Natural killer cell (primary cell): ENCODE measurements at regions not wholly inside any gene's neighbourhood (a gene's known extent, or its start where the extent isn't known, plus 50 kb on each side); places are given as distances from the start of the nearest gene placed in this dataset.

ENCODE experiments used
- ATAC-seq, 3 donors: fragments of 150-1000 bp in 2 of 3; fragments of 200-7000 bp in 1 of 3; cut with Tn5 transposase; 1 replicate in 1 of 3; 2 replicates in 2 of 3; pipeline ENCODE4 v1.10.0; 2021; ENCODE audit warnings: mild to moderate bottlenecking in 2 of 3, moderate library complexity in 2 of 3
- DNase-seq, 2 donors: peaks; one replicate each; pipeline versions ENCODE4 v3.0.0 to v3.0.0-alpha.2; 2013 to 2021; ENCODE audit warnings: mixed read lengths in 1 of 2
- H3K27ac ChIP-seq: one replicate; pipeline ENCODE4 v1.5.1; 2013; ENCODE audit warnings: mild to moderate bottlenecking, low read length
- H3K27me3 ChIP-seq: one replicate; pipeline ENCODE4 v1.6.1; 2013; ENCODE audit warnings: low read length; ENCODE audit not compliant: control insufficient read depth, insufficient read depth
- H3K36me3 ChIP-seq: one replicate; pipeline ENCODE4 v1.6.1; 2013; ENCODE audit warnings: low read length; ENCODE audit not compliant: control insufficient read depth, insufficient read depth
- H3K4me1 ChIP-seq: one replicate; pipeline ENCODE4 v1.6.1; 2013; ENCODE audit warnings: low read length; ENCODE audit not compliant: control insufficient read depth, insufficient read depth
- H3K4me3 ChIP-seq: one replicate; pipeline ENCODE4 v1.5.1; 2013; ENCODE audit warnings: low read length
- H3K9me3 ChIP-seq: one replicate; pipeline ENCODE4 v1.6.1; 2013; ENCODE audit warnings: low read length; ENCODE audit not compliant: control insufficient read depth, insufficient read depth
- H3K27ac Mint-ChIP-seq, 2 donors: one replicate each; pipeline ENCODE4 v1.8.0; 2022; ENCODE audit warnings: mild to moderate bottlenecking in 2 of 2, mixed read lengths in 2 of 2, moderate library complexity in 1 of 2
- H3K27me3 Mint-ChIP-seq, 2 donors: one replicate each; pipeline ENCODE4 v1.8.0; 2022; ENCODE audit warnings: low read depth in 2 of 2, mixed read lengths in 2 of 2
- H3K36me3 Mint-ChIP-seq: one replicate; pipeline ENCODE4 v1.8.0; 2022; ENCODE audit warnings: mixed read lengths
- H3K4me1 Mint-ChIP-seq, 2 donors: one replicate each; pipeline ENCODE4 v1.8.0; 2022; ENCODE audit warnings: mixed read lengths in 2 of 2
- H3K4me3 Mint-ChIP-seq: one replicate; pipeline ENCODE4 v1.8.0; 2022; ENCODE audit warnings: mild to moderate bottlenecking, moderate library complexity, mixed read lengths
- H3K9me3 Mint-ChIP-seq, 2 donors: one replicate each; pipeline ENCODE4 v1.8.0; 2022; ENCODE audit warnings: mixed read lengths in 2 of 2
- WGBS: methylation state at CpG from one replicate; pipeline ENCODE4 v1.1.7; 2013; ENCODE audit warnings: missing lambda C conversion rate; ENCODE audit not compliant: insufficient coverage; 5-methylcytosine and 5-hydroxymethylcytosine counted together
- intact Hi-C: fragments of 100-400 bp; cut with micrococcal nuclease; formaldehyde crosslinking; loops from one replicate; pipeline ENCODE4 v1.14.2; 2022
- TF ChIP-seq, protein P1 (sequence below): fragments of 200-600 bp; IDR thresholded peaks from one replicate; pipeline ENCODE4 v1.8.0; 2022; ENCODE audit warnings: antibody characterized with exemption

DNA sequence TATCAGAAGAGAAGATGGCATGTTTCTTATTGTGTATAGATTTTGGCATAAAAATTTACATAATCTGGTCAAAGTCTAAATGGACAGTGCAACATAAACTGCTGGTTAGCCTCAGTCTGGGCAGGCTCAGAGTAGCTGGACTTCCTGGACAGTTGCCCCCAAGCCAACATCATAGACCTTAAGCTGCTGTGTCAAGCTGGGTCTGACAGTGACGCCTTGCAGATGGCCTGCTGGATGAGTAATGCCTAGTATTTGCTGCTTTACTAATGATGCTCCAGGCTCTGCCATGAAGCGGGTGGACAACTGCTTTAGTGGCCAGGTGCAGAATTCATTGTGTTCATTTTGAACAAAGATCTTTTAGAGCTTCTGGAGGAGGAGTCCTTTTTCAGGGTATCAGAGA is 603.7 kb upstream of the ZEB2 start:
- no peak overlapping the region for H3K27ac ChIP-seq
- 93% methylated on average over 2 of the region's 2 CpGs for WGBS
- Mint-ChIP-seq H3K36me3 (no peaks in the 10 kb centered on the region), H3K27me3 (peaks cover 4 to 6% of the 10 kb centered on the region in 2 donors), H3K4me1 (no peaks in the 10 kb centered on the region), H3K27ac (no peak overlapping the region), H3K9me3 (no peaks in the 10 kb centered on the region), H3K4me3 (no peak overlapping the region)
- no peaks in the 10 kb centered on the region for H3K36me3 ChIP-seq
- H3K4me3 ChIP-seq, result no peak overlapping the region
- intact Hi-C loops, result no loop called here
- DNase-seq (no peak), ATAC-seq (no peak)
- H3K9me3 ChIP-seq, result no peaks in the 10 kb centered on the region
- no peaks in the 10 kb centered on the region for H3K27me3 ChIP-seq
- no peaks in the 10 kb centered on the region for H3K4me1 ChIP-seq
- TF ChIP-seq, protein P1, sequence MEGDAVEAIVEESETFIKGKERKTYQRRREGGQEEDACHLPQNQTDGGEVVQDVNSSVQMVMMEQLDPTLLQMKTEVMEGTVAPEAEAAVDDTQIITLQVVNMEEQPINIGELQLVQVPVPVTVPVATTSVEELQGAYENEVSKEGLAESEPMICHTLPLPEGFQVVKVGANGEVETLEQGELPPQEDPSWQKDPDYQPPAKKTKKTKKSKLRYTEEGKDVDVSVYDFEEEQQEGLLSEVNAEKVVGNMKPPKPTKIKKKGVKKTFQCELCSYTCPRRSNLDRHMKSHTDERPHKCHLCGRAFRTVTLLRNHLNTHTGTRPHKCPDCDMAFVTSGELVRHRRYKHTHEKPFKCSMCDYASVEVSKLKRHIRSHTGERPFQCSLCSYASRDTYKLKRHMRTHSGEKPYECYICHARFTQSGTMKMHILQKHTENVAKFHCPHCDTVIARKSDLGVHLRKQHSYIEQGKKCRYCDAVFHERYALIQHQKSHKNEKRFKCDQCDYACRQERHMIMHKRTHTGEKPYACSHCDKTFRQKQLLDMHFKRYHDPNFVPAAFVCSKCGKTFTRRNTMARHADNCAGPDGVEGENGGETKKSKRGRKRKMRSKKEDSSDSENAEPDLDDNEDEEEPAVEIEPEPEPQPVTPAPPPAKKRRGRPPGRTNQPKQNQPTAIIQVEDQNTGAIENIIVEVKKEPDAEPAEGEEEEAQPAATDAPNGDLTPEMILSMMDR, result no peak

DNA sequence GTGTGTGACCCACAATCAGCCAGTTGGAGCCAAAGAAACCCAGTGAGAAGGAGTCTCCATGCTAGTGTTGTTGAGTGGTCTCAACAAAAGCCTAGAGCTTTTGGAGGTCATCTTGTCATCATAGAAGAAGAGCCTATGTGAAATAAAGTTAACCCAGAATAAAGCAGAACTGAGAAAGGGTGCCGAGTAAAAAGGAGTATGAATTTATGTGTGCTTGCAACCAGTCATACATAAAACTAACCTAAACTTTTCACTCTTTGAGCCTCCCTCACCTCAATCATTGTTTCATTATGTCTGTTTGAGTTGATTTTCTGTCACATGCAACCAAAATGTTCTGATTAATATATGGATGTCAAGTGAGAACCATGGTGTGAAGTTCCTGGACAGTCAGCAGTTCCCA is 599.3 kb upstream of the ZEB2 start:
- TF ChIP-seq, protein P1, result no peak

DNA sequence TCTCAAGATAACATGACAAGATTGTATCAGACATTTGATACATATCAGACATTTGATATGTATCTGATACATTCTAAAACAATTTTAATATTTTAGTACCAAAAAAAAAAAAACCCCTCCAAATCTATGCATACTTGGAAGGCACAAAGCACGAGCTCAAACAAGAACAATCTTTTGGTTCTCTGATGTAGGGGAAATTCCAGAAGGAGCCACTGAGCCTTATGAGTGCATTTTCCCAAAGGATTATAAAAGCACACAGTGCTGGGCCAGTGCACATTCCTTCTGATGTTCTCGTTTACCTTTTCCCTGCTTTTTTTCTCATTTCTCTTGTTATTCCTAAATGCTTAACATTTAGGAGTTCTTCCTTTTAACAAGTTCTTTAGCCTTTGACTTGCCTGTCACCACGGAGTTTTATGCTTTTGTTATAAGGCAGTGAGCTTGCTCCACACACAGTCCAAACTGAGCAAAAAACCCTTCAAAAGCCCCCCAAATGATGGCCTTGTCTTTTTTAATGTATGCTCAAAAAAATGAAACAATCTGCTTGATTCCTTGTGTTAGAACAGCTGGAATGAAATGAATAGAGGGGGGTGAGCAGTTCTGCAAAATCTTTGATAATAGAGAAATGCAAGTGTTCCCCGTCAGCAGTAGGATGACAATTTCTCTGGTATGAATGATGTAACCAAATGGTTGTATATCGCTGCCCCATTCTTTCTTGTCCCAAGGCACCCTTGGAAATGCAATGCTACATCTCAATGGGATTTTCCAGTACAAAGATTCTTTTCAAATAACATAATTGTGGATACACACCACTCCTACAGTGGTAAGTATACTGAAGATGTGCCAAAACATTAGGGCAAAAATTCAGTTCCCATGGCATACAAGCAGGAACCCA is 597.2 kb upstream of the ZEB2 start:
- Histone ChIP-seq H3K4me3 (no peak overlapping the region), H3K9me3 (no peaks in the 10 kb centered on the region), H3K27ac (no peak overlapping the region), H3K36me3 (no peaks in the 10 kb centered on the region), H3K27me3 (no peaks in the 10 kb centered on the region), H3K4me1 (no peaks in the 10 kb centered on the region)
- DNase-seq (no peak), ATAC-seq (no peak)
- H3K36me3 Mint-ChIP-seq, result no peaks in the 10 kb centered on the region
- intact Hi-C loops, result no loop called here
- TF ChIP-seq, protein P1, result no peak
- no peak overlapping the region for H3K27ac Mint-ChIP-seq
- peaks cover 0 to 3% of the 10 kb centered on the region in 2 donors for H3K9me3 Mint-ChIP-seq
- H3K27me3 Mint-ChIP-seq, result peaks cover 4 to 24% of the 10 kb centered on the region in 2 donors
- WGBS, result 95% methylated on average over 5 of the region's 5 CpGs
- H3K4me3 Mint-ChIP-seq, result no peak overlapping the region
- H3K4me1 Mint-ChIP-seq, result no peaks in the 10 kb centered on the region

More for the DNA sequence above, 599.3 kb upstream of the ZEB2 start:
- ATAC-seq (no peak), DNase-seq (no peak)
- no peaks in the 10 kb centered on the region for H3K27me3 ChIP-seq
- no CpG with 5 or more reads among the region's 1 CpG for WGBS
- H3K4me1 ChIP-seq, result no peaks in the 10 kb centered on the region
- peaks cover 0 to 3% of the 10 kb centered on the region in 2 donors for H3K9me3 Mint-ChIP-seq
- H3K4me1 Mint-ChIP-seq, result no peaks in the 10 kb centered on the region
- H3K9me3 ChIP-seq, result no peaks in the 10 kb centered on the region
- no peaks in the 10 kb centered on the region for H3K36me3 ChIP-seq
- H3K4me3 ChIP-seq, result no peak overlapping the region
- no peak overlapping the region for H3K4me3 Mint-ChIP-seq
- H3K36me3 Mint-ChIP-seq, result no peaks in the 10 kb centered on the region
- intact Hi-C loops, result no loop called here
- H3K27ac ChIP-seq, result no peak overlapping the region
- no peak overlapping the region for H3K27ac Mint-ChIP-seq
- peaks cover 4 to 17% of the 10 kb centered on the region in 2 donors for H3K27me3 Mint-ChIP-seq
